IMR-90 (cell line): ENCODE measurements at regions not wholly inside any gene's neighbourhood (a gene's known extent, or its start where the extent isn't known, plus 50 kb on each side); places are given as distances from the start of the nearest gene placed in this dataset.

ENCODE experiments used
- ATAC-seq: fragments of 200-7000 bp; cut with Tn5 transposase; 2 replicates; pipeline ENCODE4 v1.9.1; 2020; ENCODE audit warnings: low read depth, mild to moderate bottlenecking, moderate library complexity
- BruUV-seq: library from RNA; stranded (reverse); fragments of 400-500 nt; replicated peaks from 2 replicates; lab custom pipeline; 2021; lab: Mats Ljungman, UMichigan
- CTCF ChIA-PET: fragments of 300-600 bp; formaldehyde crosslinking; extraction: SDS; loops from one replicate; lab custom pipeline; 2021; ENCODE audit warnings: antibody characterized with exemption; lab: Yijun Ruan, JAX
- POLR2A ChIA-PET: fragments of 300-600 bp; sonication (Branson Sonifier 250); formaldehyde crosslinking; loops from one replicate; lab custom pipeline; 2022; ENCODE audit warnings: antibody characterized with exemption; ENCODE audit not compliant: unreplicated experiment; lab: Charles Lee
- DNase-seq: peaks from one replicate; pipeline ENCODE4 v3.0.0; 2013
- H2AFZ ChIP-seq: replicated peaks from 2 replicates; pipeline ENCODE3; 2013; ENCODE audit warnings: low read length, mild to moderate bottlenecking; ENCODE audit not compliant: poor library complexity
- H2AK5ac ChIP-seq: 2 replicates; pipeline ENCODE4 v1.6.1; 2013; ENCODE audit warnings: low read depth, low read length, inconsistent platforms
- H2AK9ac ChIP-seq: replicated peaks from 2 replicates; pipeline ENCODE3; 2013; ENCODE audit warnings: mild to moderate bottlenecking, low read depth, low read length, moderate library complexity; ENCODE audit not compliant: poor library complexity
- H2BK120ac ChIP-seq: 2 replicates; pipeline ENCODE4 v1.6.1; 2013; ENCODE audit warnings: low read depth, low read length, inconsistent platforms
- H2BK15ac ChIP-seq: 3 replicates; pipeline ENCODE4 v1.6.1; 2013; ENCODE audit warnings: low read depth, low read length, inconsistent platforms
- H2BK20ac ChIP-seq: 2 replicates; pipeline ENCODE4 v1.6.1; 2013; ENCODE audit warnings: low read depth, mild to moderate bottlenecking, inconsistent platforms, low read length, moderate library complexity
- H2BK5ac ChIP-seq: 2 replicates; pipeline ENCODE4 v1.6.1; 2013; ENCODE audit warnings: mild to moderate bottlenecking, low read depth, low read length, inconsistent platforms; ENCODE audit not compliant: poor library complexity, severe bottlenecking
- H3K14ac ChIP-seq: replicated peaks from 2 replicates; pipeline ENCODE4 v1.6.1; 2013; ENCODE audit warnings: low read depth, low read length, inconsistent platforms
- H3K18ac ChIP-seq: 2 replicates; pipeline ENCODE4 v1.6.1; 2013; ENCODE audit warnings: low read depth, low read length, control low read depth
- H3K23ac ChIP-seq: 2 replicates; pipeline ENCODE4 v1.6.1; 2013; ENCODE audit warnings: low read depth, low read length, inconsistent platforms
- H3K27ac ChIP-seq: 2 replicates; pipeline ENCODE4 v1.5.1; 2013; ENCODE audit warnings: mild to moderate bottlenecking, control low read depth, low read length; ENCODE audit not compliant: insufficient read depth
- H3K27me3 ChIP-seq: 2 replicates; pipeline ENCODE4 v1.6.1; 2013; ENCODE audit warnings: low read length; ENCODE audit not compliant: control insufficient read depth, insufficient read depth
- H3K36me3 ChIP-seq: 2 replicates; pipeline ENCODE4 v1.6.1; 2013; ENCODE audit warnings: low read length, mixed read lengths; ENCODE audit not compliant: control insufficient read depth, insufficient read depth
- H3K4ac ChIP-seq: 2 replicates; pipeline ENCODE4 v1.6.1; 2013; ENCODE audit warnings: low read depth, low read length, inconsistent platforms
- H3K4me1 ChIP-seq: 2 replicates; pipeline ENCODE4 v1.6.1; 2013; ENCODE audit warnings: low read length, mixed read lengths; ENCODE audit not compliant: control insufficient read depth, insufficient read depth
- H3K4me2 ChIP-seq: 2 replicates; pipeline ENCODE4 v1.6.1; 2013; ENCODE audit warnings: low read depth, mild to moderate bottlenecking, control low read depth, low read length, moderate library complexity
- H3K4me3 ChIP-seq: 2 replicates; pipeline ENCODE4 v1.5.1; 2013; ENCODE audit warnings: low read depth, mild to moderate bottlenecking, control low read depth, low read length, moderate library complexity; ENCODE audit not compliant: insufficient read depth
- H3K56ac ChIP-seq: 2 replicates; pipeline ENCODE4 v1.6.1; 2013; ENCODE audit warnings: low read length, inconsistent platforms; ENCODE audit not compliant: insufficient read depth; ENCODE audit errors: extremely low read depth
- H3K79me1 ChIP-seq, 2 experiments: 2 replicates each; pipeline ENCODE4 v1.6.1; 2013; ENCODE audit warnings: low read length in 2 of 2, inconsistent platforms in 1 of 2, low read depth in 1 of 2
- H3K9ac ChIP-seq: 2 replicates; pipeline ENCODE4 v1.6.1; 2013; ENCODE audit warnings: low read depth, low read length, control low read depth
- H3K9me1 ChIP-seq: 2 replicates; pipeline ENCODE4 v1.6.1; 2013; ENCODE audit warnings: low read length, inconsistent platforms; ENCODE audit not compliant: insufficient read depth
- H3K9me3 ChIP-seq: 2 replicates; pipeline ENCODE4 v1.6.1; 2013; ENCODE audit warnings: low read length; ENCODE audit not compliant: control insufficient read depth, insufficient read depth
- H4K20me1 ChIP-seq: 2 replicates; pipeline ENCODE4 v1.6.1; 2013; ENCODE audit warnings: low read length, inconsistent platforms; ENCODE audit not compliant: insufficient read depth
- H4K5ac ChIP-seq: 2 replicates; pipeline ENCODE4 v1.6.1; 2013; ENCODE audit warnings: mild to moderate bottlenecking, low read depth, low read length, control low read depth
- H4K8ac ChIP-seq, 2 experiments: 2 replicates each; pipeline ENCODE4 v1.6.1; 2013; ENCODE audit warnings: low read depth in 2 of 2, low read length in 2 of 2, control low read depth in 1 of 2, inconsistent platforms in 1 of 2
- H4K91ac ChIP-seq: 2 replicates; pipeline ENCODE4 v1.6.1; 2013; ENCODE audit warnings: low read depth, low read length, inconsistent platforms; ENCODE audit not compliant: insufficient read depth
- BHLHE40 ChIP-seq: fragments of 150-350 bp; IDR thresholded peaks from 2 replicates; pipeline ENCODE4 v1.6.1; 2016; ENCODE audit warnings: mild to moderate bottlenecking, low read depth, low read length
- CEBPB ChIP-seq: IDR thresholded peaks from 2 replicates; pipeline ENCODE4 v1.6.1; 2012; ENCODE audit warnings: low read depth, low read length, improper control_type of control experiment
- CHD1 ChIP-seq: IDR thresholded peaks from 2 replicates; pipeline ENCODE4 v1.6.1; 2012; ENCODE audit warnings: low read depth, low read length, improper control_type of control experiment
- CTCF ChIP-seq: conservative IDR thresholded peaks from 2 replicates; pipeline ENCODE4 v1.5.1; 2012; ENCODE audit warnings: mild to moderate bottlenecking, low read depth, low read length, improper control_type of control experiment
- ELK1 ChIP-seq: fragments of 150-350 bp; IDR thresholded peaks from 2 replicates; pipeline ENCODE4 v1.6.1; 2016; ENCODE audit warnings: low read depth, mild to moderate bottlenecking, low read length, moderate library complexity, borderline replicate concordance
- FOS ChIP-seq: fragments of 150-350 bp; IDR thresholded peaks from 2 replicates; pipeline ENCODE4 v1.6.1; 2016; ENCODE audit warnings: low read depth, low read length
- MAFK ChIP-seq: IDR thresholded peaks from 2 replicates; pipeline ENCODE4 v1.6.1; 2012; ENCODE audit warnings: low read depth, low read length, improper control_type of control experiment
- MAZ ChIP-seq: IDR thresholded peaks from 2 replicates; pipeline ENCODE4 v1.6.1; 2012; ENCODE audit warnings: low read depth, mild to moderate bottlenecking, low read length, improper control_type of control experiment, moderate library complexity, borderline replicate concordance
- MXI1 ChIP-seq: IDR thresholded peaks from 2 replicates; pipeline ENCODE4 v1.6.1; 2012; ENCODE audit warnings: low read depth, mild to moderate bottlenecking, low read length, moderate library complexity, borderline replicate concordance
- NFE2L2 ChIP-seq: fragments of 150-350 bp; IDR thresholded peaks from 2 replicates; pipeline ENCODE4 v1.6.1; 2016; ENCODE audit warnings: low read depth, mild to moderate bottlenecking, low read length
- POLR2A ChIP-seq: IDR thresholded peaks from 2 replicates; pipeline ENCODE4 v1.6.1; 2012; ENCODE audit warnings: mild to moderate bottlenecking, low read depth, low read length
- RAD21 ChIP-seq: IDR thresholded peaks from 2 replicates; pipeline ENCODE4 v1.6.1; 2012; ENCODE audit warnings: low read length, improper control_type of control experiment
- RCOR1 ChIP-seq: IDR thresholded peaks from 2 replicates; pipeline ENCODE4 v1.6.1; 2012; ENCODE audit warnings: mild to moderate bottlenecking, low read length, improper control_type of control experiment; ENCODE audit not compliant: insufficient replicate concordance
- RFX5 ChIP-seq: IDR thresholded peaks from 2 replicates; pipeline ENCODE4 v1.8.0; 2012; ENCODE audit warnings: low read depth, mild to moderate bottlenecking, low read length, moderate library complexity
- SMC3 ChIP-seq: fragments of 150-350 bp; IDR thresholded peaks from 2 replicates; pipeline ENCODE4 v1.6.1; 2016; ENCODE audit warnings: low read depth, mild to moderate bottlenecking, antibody characterized with exemption, low read length, moderate library complexity
- USF2 ChIP-seq: fragments of 150-350 bp; IDR thresholded peaks from 2 replicates; pipeline ENCODE4 v1.6.1; 2017; ENCODE audit warnings: mild to moderate bottlenecking, antibody characterized with exemption, low read length, low read depth
- WGBS, 2 experiments: methylation state at CpG; one replicate each; pipeline versions ENCODE4 v1.1.5 to v1.1.7; 2013; ENCODE audit warnings: missing lambda C conversion rate in 2 of 2; ENCODE audit not compliant: insufficient read length in 1 of 2; ENCODE audit errors: extremely low coverage in 2 of 2; 5-methylcytosine and 5-hydroxymethylcytosine counted together
- dilution Hi-C: fragments of 300-500 bp; cut with HindIII; formaldehyde crosslinking; loops from one replicate; pipeline ENCODE4 v1.14.3; 2018; ENCODE audit warnings: low sequenced_read_pairs; ENCODE audit not compliant: unreplicated experiment
- in situ Hi-C: fragments of 300-500 bp; cut with MboI; formaldehyde crosslinking; loops from 3 replicates; pipeline ENCODE4 v1.14.3; 2019; ENCODE audit warnings: low sequenced_read_pairs, inconsistent platforms, mixed read lengths
- intact Hi-C: fragments of 100-400 bp; cut with micrococcal nuclease; formaldehyde crosslinking; loops from 2 replicates; pipeline ENCODE4 v1.10.0; 2022

GRCh38 chr11:26090651-26091050 is 241.3 kb upstream of the ANO3 start:
- ATAC-seq (no peak), DNase-seq (no peak)
- no peak overlapping the region for H3K18ac ChIP-seq
- BruUV-seq: no TSS peak
- H3K36me3 ChIP-seq: no peaks in the 10 kb centered on the region
- no peak overlapping the region for H3K4me3 ChIP-seq
- no peaks in the 10 kb centered on the region for H3K79me1 ChIP-seq
- no peak overlapping the region for H4K5ac ChIP-seq
- intact Hi-C loops: no loop called here
- CTCF ChIA-PET: no interaction called here
- no peak overlapping the region for H4K91ac ChIP-seq
- no peaks in the 10 kb centered on the region for H3K9me1 ChIP-seq
- no peak overlapping the region for H2BK5ac ChIP-seq
- H3K14ac ChIP-seq: no peak overlapping the region
- H3K27me3 ChIP-seq: no peaks in the 10 kb centered on the region
- POLR2A ChIA-PET: no interaction called here
- WGBS, 2 experiments: no CpG with 5 or more reads among the region's 3 CpGs
- no peak overlapping the region for H2AK9ac ChIP-seq
- H2AFZ ChIP-seq: no peak overlapping the region
- no peak overlapping the region for H3K27ac ChIP-seq
- no peak overlapping the region for H3K23ac ChIP-seq
- H4K20me1 ChIP-seq: no peaks in the 10 kb centered on the region
- H4K8ac ChIP-seq: no peak overlapping the region
- no peak overlapping the region for H2AK5ac ChIP-seq
- no peaks in the 10 kb centered on the region for H3K9me3 ChIP-seq
- no peak overlapping the region for H3K9ac ChIP-seq
- 0 out of 3 replicates have a peak overlapping the region, but pooled peaks have one; percentile 12 for H2BK15ac ChIP-seq
- no peak overlapping the region for H3K4ac ChIP-seq
- H3K56ac ChIP-seq: no peak overlapping the region
- in situ Hi-C loops: no loop called here
- TF ChIP-seq MAZ: no peak
- TF ChIP-seq BHLHE40: no peak
- TF ChIP-seq RCOR1: no peak
- TF ChIP-seq SMC3: no peak
- no peak for TF ChIP-seq MAFK
- no peak for TF ChIP-seq RFX5
- no peak for TF ChIP-seq USF2
- TF ChIP-seq ELK1: no peak
- TF ChIP-seq FOS: no peak
- TF ChIP-seq CHD1: no peak
- TF ChIP-seq CEBPB: no peak
- TF ChIP-seq RAD21: no peak
- no peak for TF ChIP-seq CTCF
- no peak for TF ChIP-seq MXI1
- no peak for TF ChIP-seq POLR2A
- no peak for TF ChIP-seq NFE2L2
- dilution Hi-C loops: no loop called here
- no peak overlapping the region for H2BK120ac ChIP-seq
- no peaks in the 10 kb centered on the region for H3K4me1 ChIP-seq
- no peak overlapping the region; the same call in 1 of the 2 replicates for H3K4me2 ChIP-seq
- no peak overlapping the region for H2BK20ac ChIP-seq
